Stimulated activated CD4-positive, alpha-beta T cell treated with anti-CD3 and anti-CD28 coated beads, Interleukin-15, amount 100 ng/mL, for 24 hours (primary cell): ENCODE measurements at regions not wholly inside any gene's neighbourhood (a gene's known extent, or its start where the extent isn't known, plus 50 kb on each side); places are given as distances from the start of the nearest gene placed in this dataset.

ENCODE experiments used
- DNase-seq: peaks from one replicate; pipeline ENCODE4 v3.0.0-alpha.2; 2020

GRCh38 chr12:118773956-118774723 is 207.2 kb upstream of the SRRM4 start:
- DNase-seq, result no peak

- DNase-seq, result no peak
Observed at GRCh38 chr12:118777504-118777903, 203.8 kb upstream of the SRRM4 start.

- no peak for DNase-seq
Observed at GRCh38 chr12:118778077-118778476, 203.3 kb upstream of the SRRM4 start.

GRCh38 chr12:118780939-118781338 is 200.4 kb upstream of the SRRM4 start:
- no peak for DNase-seq

GRCh38 chr12:118781692-118782091 is 199.6 kb upstream of the SRRM4 start:
- DNase-seq, result no peak

GRCh38 chr12:118783703-118784102 is 197.6 kb upstream of the SRRM4 start:
- no peak for DNase-seq

GRCh38 chr12:118790578-118790977 is 190.8 kb upstream of the SRRM4 start:
- no peak for DNase-seq

- DNase-seq, result no peak
Observed at GRCh38 chr12:118813778-118814357, 167.5 kb upstream of the SRRM4 start.

- no peak for DNase-seq
Observed at GRCh38 chr12:118816296-118816695, 165.0 kb upstream of the SRRM4 start.

- no peak for DNase-seq
Observed at GRCh38 chr12:118821386-118821925, 159.9 kb upstream of the SRRM4 start.

- DNase-seq, result no peak
Observed at GRCh38 chr12:118822512-118822911, 158.8 kb upstream of the SRRM4 start.

- no peak for DNase-seq
Observed at GRCh38 chr12:118827047-118827446, 154.3 kb upstream of the SRRM4 start.

GRCh38 chr12:118827606-118828005 is 153.7 kb upstream of the SRRM4 start:
- no peak for DNase-seq

GRCh38 chr12:118830296-118830695 is 151.0 kb upstream of the SRRM4 start:
- DNase-seq, result no peak

- DNase-seq, result no peak
Observed at GRCh38 chr12:118835926-118836325, 145.4 kb upstream of the SRRM4 start.

- no peak for DNase-seq
Observed at GRCh38 chr12:118840399-118840798, 140.9 kb upstream of the SRRM4 start.

- DNase-seq, result no peak
Observed at GRCh38 chr12:118840878-118841277, 140.5 kb upstream of the SRRM4 start.

- no peak for DNase-seq
Observed at GRCh38 chr12:118841588-118841987, 139.8 kb upstream of the SRRM4 start.

- DNase-seq, result no peak
Observed at GRCh38 chr12:118842866-118843265, 138.5 kb upstream of the SRRM4 start.

- DNase-seq, result no peak
Observed at GRCh38 chr12:118846416-118846815, 134.9 kb upstream of the SRRM4 start.

GRCh38 chr12:118850244-118850825 is 131.0 kb upstream of the SRRM4 start:
- peak; percentile 30 for DNase-seq

GRCh38 chr12:118851891-118852290 is 129.4 kb upstream of the SRRM4 start:
- no peak for DNase-seq

- DNase-seq, result peak; percentile 7
Observed at GRCh38 chr12:118853634-118854033, 127.7 kb upstream of the SRRM4 start.

- DNase-seq, result no peak
Observed at GRCh38 chr12:118855858-118856257, 125.5 kb upstream of the SRRM4 start.
